GM19395 (cell line): ENCODE measurements at regions not wholly inside any gene's neighbourhood (a gene's known extent, or its start where the extent isn't known, plus 50 kb on each side); places are given as distances from the start of the nearest gene placed in this dataset.

Experiments used
- ATAC-seq: cut with Tn5 transposase; IDR thresholded peaks from one replicate; pipeline ENCODE4 v1.9.1; 2021; ENCODE audit warnings: mild to moderate bottlenecking, moderate library complexity; ENCODE audit not compliant: unreplicated experiment

- ATAC-seq: no peak
Observed at GRCh38 chrX:138775517-138775916, 64.0 kb upstream of the FGF13 start.

DNA sequence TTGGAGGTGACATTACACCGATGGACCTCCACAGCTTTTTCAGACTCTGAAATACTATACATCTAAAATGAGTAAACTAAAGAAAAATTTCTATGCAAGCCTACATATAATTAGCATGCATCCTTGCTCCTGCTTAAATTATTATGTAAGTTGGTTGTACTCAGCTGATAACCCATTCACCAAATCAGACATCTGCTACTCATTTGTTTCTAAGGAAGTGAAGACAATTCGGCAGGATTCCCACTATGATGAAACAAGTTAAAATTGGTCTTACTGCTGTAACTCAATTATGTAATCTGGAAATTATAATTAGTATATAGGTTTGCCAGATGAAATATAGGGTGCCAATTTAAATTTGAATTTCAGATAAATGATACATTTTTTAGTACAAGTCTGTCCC, 59.5 kb upstream of the FGF13 start:
- ATAC-seq: no peak

- no peak for ATAC-seq
Observed at GRCh38 chrX:138769918-138770317, 58.4 kb upstream of the FGF13 start.

DNA sequence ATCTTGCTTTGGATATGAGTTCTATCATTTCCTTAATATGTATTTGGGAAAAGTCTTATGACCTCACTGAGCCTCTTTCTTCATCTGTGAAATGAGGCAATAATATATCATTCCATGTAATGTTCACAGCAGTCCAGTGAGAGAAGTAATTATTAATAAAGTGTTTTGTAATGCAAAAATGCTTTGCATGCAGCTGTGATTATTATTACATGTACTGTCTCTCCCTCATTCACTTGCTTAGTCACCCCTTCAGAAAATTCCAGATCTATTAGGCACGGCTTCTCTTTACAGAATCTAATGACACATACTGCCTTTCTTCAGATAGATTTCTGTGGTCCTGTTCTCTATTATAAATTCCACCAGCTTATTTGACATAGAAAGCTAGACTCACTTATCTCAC, 53.5 kb upstream of the FGF13 start:
- no peak for ATAC-seq

- ATAC-seq: no peak
Observed at GRCh38 chrX:138763761-138764160, 52.2 kb upstream of the FGF13 start.

GRCh38 chrX:138761380-138761779, 49.9 kb upstream of the FGF13 start:
- ATAC-seq: no peak
